ENCODE measurements at regions not wholly inside any gene's neighbourhood (a gene's known extent, or its start where the extent isn't known, plus 50 kb on each side); places are given as distances from the start of the nearest gene placed in this dataset.

- DNase-seq = no peak
Measured at GRCh38 chr3:56862352-56863062, 60.8 kb upstream of the ARHGEF3 start.

GRCh38 chr3:56861511-56861910, 59.8 kb upstream of the ARHGEF3 start:
- no peak for DNase-seq

- DNase-seq = no peak
Measured at GRCh38 chr3:56860939-56861338, 59.2 kb upstream of the ARHGEF3 start.

- DNase-seq = no peak
Measured at GRCh38 chr3:56860351-56860750, 58.6 kb upstream of the ARHGEF3 start.

- DNase-seq = no peak
Measured at GRCh38 chr3:56858331-56858730, 56.6 kb upstream of the ARHGEF3 start.

GRCh38 chr3:56857178-56857577, 55.4 kb upstream of the ARHGEF3 start:
- DNase-seq = no peak

- DNase-seq = no peak
Measured at GRCh38 chr3:56856752-56857151, 55.0 kb upstream of the ARHGEF3 start.

GRCh38 chr3:56855856-56856512, 54.2 kb upstream of the ARHGEF3 start:
- DNase-seq = peak; percentile 17

GRCh38 chr3:56854856-56855611, 53.3 kb upstream of the ARHGEF3 start:
- DNase-seq = no peak

- no peak for DNase-seq
Measured at GRCh38 chr3:56851966-56852884, 50.5 kb upstream of the ARHGEF3 start.
